Tibial nerve (tissue), 4 donors: ENCODE measurements at regions not wholly inside any gene's neighbourhood (a gene's known extent, or its start where the extent isn't known, plus 50 kb on each side); places are given as distances from the start of the nearest gene placed in this dataset.

Source experiments
- EP300 ChIP-seq, 2 donors: sonication (generic); formaldehyde crosslinking; IDR thresholded peaks; one replicate each; pipeline ENCODE4 v1.6.1; 2017; ENCODE audit warnings: antibody characterized with exemption in 2 of 2, mild to moderate bottlenecking in 1 of 2
- POLR2A ChIP-seq, 2 donors: fragments of 450-650 bp; IDR thresholded peaks; one replicate each; pipeline ENCODE4 v1.6.1; 2017; ENCODE audit warnings: antibody characterized with exemption in 2 of 2, mild to moderate bottlenecking in 2 of 2, moderate library complexity in 2 of 2
- TF ChIP-seq, protein P1 (sequence below), 5 experiments: fragments of 200-600 bp in 3 of 5; fragments of 450-650 bp in 2 of 5; sonication (generic) in 3 of 5; IDR thresholded peaks; one replicate each; pipeline ENCODE4 v1.5.1; 2016 to 2019; ENCODE audit warnings: antibody characterized with exemption in 5 of 5, mild to moderate bottlenecking in 3 of 5, moderate library complexity in 2 of 5

DNA sequence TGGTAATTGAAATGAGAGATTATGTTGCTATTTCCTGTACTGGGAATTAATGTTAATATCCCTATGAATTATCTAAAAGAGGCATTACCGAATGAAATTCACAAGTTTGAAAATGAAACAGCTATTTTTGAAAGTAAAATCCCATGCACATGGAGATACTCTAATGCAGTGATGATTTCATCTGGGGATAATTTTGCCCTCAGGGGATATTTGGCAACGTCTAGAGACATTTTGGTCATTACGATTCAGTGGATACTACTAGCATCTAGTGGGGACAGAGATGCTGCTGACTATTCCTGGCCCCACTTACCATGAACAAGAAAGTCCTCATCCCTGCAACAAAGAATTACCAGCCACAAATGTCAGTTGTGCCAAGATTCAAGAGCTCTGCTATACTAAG, 500.9 kb downstream of the EFNA5 start:
- TF ChIP-seq, protein P1, sequence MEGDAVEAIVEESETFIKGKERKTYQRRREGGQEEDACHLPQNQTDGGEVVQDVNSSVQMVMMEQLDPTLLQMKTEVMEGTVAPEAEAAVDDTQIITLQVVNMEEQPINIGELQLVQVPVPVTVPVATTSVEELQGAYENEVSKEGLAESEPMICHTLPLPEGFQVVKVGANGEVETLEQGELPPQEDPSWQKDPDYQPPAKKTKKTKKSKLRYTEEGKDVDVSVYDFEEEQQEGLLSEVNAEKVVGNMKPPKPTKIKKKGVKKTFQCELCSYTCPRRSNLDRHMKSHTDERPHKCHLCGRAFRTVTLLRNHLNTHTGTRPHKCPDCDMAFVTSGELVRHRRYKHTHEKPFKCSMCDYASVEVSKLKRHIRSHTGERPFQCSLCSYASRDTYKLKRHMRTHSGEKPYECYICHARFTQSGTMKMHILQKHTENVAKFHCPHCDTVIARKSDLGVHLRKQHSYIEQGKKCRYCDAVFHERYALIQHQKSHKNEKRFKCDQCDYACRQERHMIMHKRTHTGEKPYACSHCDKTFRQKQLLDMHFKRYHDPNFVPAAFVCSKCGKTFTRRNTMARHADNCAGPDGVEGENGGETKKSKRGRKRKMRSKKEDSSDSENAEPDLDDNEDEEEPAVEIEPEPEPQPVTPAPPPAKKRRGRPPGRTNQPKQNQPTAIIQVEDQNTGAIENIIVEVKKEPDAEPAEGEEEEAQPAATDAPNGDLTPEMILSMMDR (IDR thresholded peaks at IDR 0.05): no peak
- TF ChIP-seq POLR2A (IDR thresholded peaks at IDR 0.05) (no peak), EP300 (IDR thresholded peaks at IDR 0.05) (no peak)
